ENCODE measurements at regions not wholly inside any gene's neighbourhood (a gene's known extent, or its start where the extent isn't known, plus 50 kb on each side); places are given as distances from the start of the nearest gene placed in this dataset.

GRCh38 chr2:196568506-196568905 is 71.0 kb upstream of the CCDC150 start:
- no peaks in the 10 kb centered on the region for H3F3A ChIP-seq (replicated peaks; ENCODE audit: low read depth)
- Mint-ChIP-seq H3K4me1 (no peaks in the 10 kb centered on the region), H3K27me3 (ENCODE audit: insufficient read depth, low read depth, poor library complexity) (no peaks in the 10 kb centered on the region), H3K36me3 (ENCODE audit: low read depth) (0 out of 3 replicates have a peak, but pooled peaks cover 1% of the 10 kb centered on the region), H3K27ac (no peak overlapping the region), H3K9me3 (no peaks in the 10 kb centered on the region), H3K4me3 (no peak overlapping the region)
- no peaks in the 10 kb centered on the region for H3K79me2 ChIP-seq (replicated peaks; ENCODE audit: insufficient read depth)
- H3K27ac ChIP-seq (ENCODE audit: low read depth), result no peak overlapping the region
- H3K4me1 ChIP-seq (ENCODE audit: insufficient read depth), result no peaks in the 10 kb centered on the region
- ATAC-seq, result no peak
- H4K20me1 ChIP-seq (replicated peaks; ENCODE audit: insufficient read depth), result no peaks in the 10 kb centered on the region
- no peak overlapping the region for H2AFZ ChIP-seq
- no peaks in the 10 kb centered on the region for H3K27me3 ChIP-seq (ENCODE audit: insufficient read depth)
- H3K36me3 ChIP-seq (ENCODE audit: insufficient read depth), result no peaks in the 10 kb centered on the region
- H3K4me3 ChIP-seq, result no peak overlapping the region
- no peak overlapping the region for H3K4me2 ChIP-seq
- DNase-seq (ENCODE audit: low spot score), result no peak
- no peaks in the 10 kb centered on the region for H3K9me2 ChIP-seq (ENCODE audit: insufficient read depth)
- TF ChIP-seq STAT1 (IDR thresholded peaks at IDR 0.05; ENCODE audit: unreplicated experiment) (no peak), POLR2AphosphoS5 (IDR thresholded peaks at IDR 0.05; ENCODE audit: low read depth) (no peak), NANOG (IDR thresholded peaks at IDR 0.05; ENCODE audit: borderline replicate concordance) (no peak)

GRCh38 chr2:196584903-196585302 is 54.6 kb upstream of the CCDC150 start:
- no peak overlapping the region for H2AFZ ChIP-seq
- Mint-ChIP-seq H3K27me3 (ENCODE audit: insufficient read depth, low read depth, poor library complexity) (no peaks in the 10 kb centered on the region), H3K27ac (no peak overlapping the region), H3K4me1 (no peaks in the 10 kb centered on the region), H3K36me3 (ENCODE audit: low read depth) (no peaks in the 10 kb centered on the region), H3K4me3 (no peak overlapping the region), H3K9me3 (no peaks in the 10 kb centered on the region)
- H3K4me3 ChIP-seq, result no peak overlapping the region
- H3K9me2 ChIP-seq (ENCODE audit: insufficient read depth), result peaks cover 5% of the 10 kb centered on the region; the same call in 1 of the 2 replicates
- TF ChIP-seq STAT1 (IDR thresholded peaks at IDR 0.05; ENCODE audit: unreplicated experiment), result no peak
- TF ChIP-seq POLR2AphosphoS5 (IDR thresholded peaks at IDR 0.05; ENCODE audit: low read depth), result no peak
- TF ChIP-seq, protein P1, sequence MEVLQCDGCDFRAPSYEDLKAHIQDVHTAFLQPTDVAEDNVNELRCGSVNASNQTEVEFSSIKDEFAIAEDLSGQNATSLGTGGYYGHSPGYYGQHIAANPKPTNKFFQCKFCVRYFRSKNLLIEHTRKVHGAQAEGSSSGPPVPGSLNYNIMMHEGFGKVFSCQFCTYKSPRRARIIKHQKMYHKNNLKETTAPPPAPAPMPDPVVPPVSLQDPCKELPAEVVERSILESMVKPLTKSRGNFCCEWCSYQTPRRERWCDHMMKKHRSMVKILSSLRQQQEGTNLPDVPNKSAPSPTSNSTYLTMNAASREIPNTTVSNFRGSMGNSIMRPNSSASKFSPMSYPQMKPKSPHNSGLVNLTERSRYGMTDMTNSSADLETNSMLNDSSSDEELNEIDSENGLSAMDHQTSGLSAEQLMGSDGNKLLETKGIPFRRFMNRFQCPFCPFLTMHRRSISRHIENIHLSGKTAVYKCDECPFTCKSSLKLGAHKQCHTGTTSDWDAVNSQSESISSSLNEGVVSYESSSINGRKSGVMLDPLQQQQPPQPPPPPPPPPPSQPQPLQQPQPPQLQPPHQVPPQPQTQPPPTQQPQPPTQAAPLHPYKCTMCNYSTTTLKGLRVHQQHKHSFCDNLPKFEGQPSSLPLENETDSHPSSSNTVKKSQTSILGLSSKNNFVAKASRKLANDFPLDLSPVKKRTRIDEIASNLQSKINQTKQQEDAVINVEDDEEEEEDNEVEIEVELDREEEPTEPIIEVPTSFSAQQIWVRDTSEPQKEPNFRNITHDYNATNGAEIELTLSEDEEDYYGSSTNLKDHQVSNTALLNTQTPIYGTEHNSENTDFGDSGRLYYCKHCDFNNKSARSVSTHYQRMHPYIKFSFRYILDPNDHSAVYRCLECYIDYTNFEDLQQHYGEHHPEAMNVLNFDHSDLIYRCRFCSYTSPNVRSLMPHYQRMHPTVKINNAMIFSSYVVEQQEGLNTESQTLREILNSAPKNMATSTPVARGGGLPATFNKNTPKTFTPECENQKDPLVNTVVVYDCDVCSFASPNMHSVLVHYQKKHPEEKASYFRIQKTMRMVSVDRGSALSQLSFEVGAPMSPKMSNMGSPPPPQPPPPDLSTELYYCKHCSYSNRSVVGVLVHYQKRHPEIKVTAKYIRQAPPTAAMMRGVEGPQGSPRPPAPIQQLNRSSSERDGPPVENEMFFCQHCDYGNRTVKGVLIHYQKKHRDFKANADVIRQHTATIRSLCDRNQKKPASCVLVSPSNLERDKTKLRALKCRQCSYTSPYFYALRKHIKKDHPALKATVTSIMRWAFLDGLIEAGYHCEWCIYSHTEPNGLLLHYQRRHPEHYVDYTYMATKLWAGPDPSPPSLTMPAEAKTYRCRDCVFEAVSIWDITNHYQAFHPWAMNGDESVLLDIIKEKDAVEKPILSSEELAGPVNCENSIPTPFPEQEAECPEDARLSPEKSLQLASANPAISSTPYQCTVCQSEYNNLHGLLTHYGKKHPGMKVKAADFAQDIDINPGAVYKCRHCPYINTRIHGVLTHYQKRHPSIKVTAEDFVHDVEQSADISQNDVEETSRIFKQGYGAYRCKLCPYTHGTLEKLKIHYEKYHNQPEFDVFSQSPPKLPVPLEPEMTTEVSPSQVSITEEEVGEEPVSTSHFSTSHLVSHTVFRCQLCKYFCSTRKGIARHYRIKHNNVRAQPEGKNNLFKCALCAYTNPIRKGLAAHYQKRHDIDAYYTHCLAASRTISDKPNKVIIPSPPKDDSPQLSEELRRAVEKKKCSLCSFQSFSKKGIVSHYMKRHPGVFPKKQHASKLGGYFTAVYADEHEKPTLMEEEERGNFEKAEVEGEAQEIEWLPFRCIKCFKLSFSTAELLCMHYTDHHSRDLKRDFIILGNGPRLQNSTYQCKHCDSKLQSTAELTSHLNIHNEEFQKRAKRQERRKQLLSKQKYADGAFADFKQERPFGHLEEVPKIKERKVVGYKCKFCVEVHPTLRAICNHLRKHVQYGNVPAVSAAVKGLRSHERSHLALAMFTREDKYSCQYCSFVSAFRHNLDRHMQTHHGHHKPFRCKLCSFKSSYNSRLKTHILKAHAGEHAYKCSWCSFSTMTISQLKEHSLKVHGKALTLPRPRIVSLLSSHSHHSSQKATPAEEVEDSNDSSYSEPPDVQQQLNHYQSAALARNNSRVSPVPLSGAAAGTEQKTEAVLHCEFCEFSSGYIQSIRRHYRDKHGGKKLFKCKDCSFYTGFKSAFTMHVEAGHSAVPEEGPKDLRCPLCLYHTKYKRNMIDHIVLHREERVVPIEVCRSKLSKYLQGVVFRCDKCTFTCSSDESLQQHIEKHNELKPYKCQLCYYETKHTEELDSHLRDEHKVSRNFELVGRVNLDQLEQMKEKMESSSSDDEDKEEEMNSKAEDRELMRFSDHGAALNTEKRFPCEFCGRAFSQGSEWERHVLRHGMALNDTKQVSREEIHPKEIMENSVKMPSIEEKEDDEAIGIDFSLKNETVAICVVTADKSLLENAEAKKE (CRISPR knock-in tag; IDR thresholded peaks at IDR 0.05), result no peak
- TF ChIP-seq, protein P2, sequence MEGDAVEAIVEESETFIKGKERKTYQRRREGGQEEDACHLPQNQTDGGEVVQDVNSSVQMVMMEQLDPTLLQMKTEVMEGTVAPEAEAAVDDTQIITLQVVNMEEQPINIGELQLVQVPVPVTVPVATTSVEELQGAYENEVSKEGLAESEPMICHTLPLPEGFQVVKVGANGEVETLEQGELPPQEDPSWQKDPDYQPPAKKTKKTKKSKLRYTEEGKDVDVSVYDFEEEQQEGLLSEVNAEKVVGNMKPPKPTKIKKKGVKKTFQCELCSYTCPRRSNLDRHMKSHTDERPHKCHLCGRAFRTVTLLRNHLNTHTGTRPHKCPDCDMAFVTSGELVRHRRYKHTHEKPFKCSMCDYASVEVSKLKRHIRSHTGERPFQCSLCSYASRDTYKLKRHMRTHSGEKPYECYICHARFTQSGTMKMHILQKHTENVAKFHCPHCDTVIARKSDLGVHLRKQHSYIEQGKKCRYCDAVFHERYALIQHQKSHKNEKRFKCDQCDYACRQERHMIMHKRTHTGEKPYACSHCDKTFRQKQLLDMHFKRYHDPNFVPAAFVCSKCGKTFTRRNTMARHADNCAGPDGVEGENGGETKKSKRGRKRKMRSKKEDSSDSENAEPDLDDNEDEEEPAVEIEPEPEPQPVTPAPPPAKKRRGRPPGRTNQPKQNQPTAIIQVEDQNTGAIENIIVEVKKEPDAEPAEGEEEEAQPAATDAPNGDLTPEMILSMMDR (conservative IDR thresholded peaks at IDR 0.05; ENCODE audit: low read depth in 2 of 2), result no peak
- no peak for TF ChIP-seq ZNF114 (CRISPR knock-in tag; IDR thresholded peaks at IDR 0.05)
- TF ChIP-seq ZNF331 (CRISPR knock-in tag; IDR thresholded peaks at IDR 0.05; ENCODE audit: low read depth), result no peak
- no peak for TF ChIP-seq EZH2phosphoT487 (IDR thresholded peaks at IDR 0.05; ENCODE audit: unreplicated experiment)
- no peak for TF ChIP-seq NANOG (IDR thresholded peaks at IDR 0.05; ENCODE audit: borderline replicate concordance)
- TF ChIP-seq CREB1 (CRISPR knock-in tag; IDR thresholded peaks at IDR 0.05; ENCODE audit: low read depth), result no peak
- no peak for TF ChIP-seq EZH2 (IDR thresholded peaks at IDR 0.05; ENCODE audit: low read depth, unreplicated experiment)
- TF ChIP-seq, protein P3, sequence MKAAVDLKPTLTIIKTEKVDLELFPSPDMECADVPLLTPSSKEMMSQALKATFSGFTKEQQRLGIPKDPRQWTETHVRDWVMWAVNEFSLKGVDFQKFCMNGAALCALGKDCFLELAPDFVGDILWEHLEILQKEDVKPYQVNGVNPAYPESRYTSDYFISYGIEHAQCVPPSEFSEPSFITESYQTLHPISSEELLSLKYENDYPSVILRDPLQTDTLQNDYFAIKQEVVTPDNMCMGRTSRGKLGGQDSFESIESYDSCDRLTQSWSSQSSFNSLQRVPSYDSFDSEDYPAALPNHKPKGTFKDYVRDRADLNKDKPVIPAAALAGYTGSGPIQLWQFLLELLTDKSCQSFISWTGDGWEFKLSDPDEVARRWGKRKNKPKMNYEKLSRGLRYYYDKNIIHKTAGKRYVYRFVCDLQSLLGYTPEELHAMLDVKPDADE (IDR thresholded peaks at IDR 0.05), result no peak
- no peak for TF ChIP-seq JUNB (IDR thresholded peaks at IDR 0.05; ENCODE audit: unreplicated experiment)
- no peak overlapping the region for H3K27ac ChIP-seq (ENCODE audit: low read depth)
- H3K36me3 ChIP-seq (ENCODE audit: insufficient read depth), result no peaks in the 10 kb centered on the region
- H3K79me2 ChIP-seq (replicated peaks; ENCODE audit: insufficient read depth), result no peaks in the 10 kb centered on the region
- ATAC-seq, result no peak
- no peak overlapping the region for H3K4me2 ChIP-seq
- no peaks in the 10 kb centered on the region for H4K20me1 ChIP-seq (replicated peaks; ENCODE audit: insufficient read depth)
- H3K27me3 ChIP-seq (ENCODE audit: insufficient read depth), result no peaks in the 10 kb centered on the region
- no peaks in the 10 kb centered on the region for H3F3A ChIP-seq (replicated peaks; ENCODE audit: low read depth)
- no peak for DNase-seq (ENCODE audit: low spot score)
- no peaks in the 10 kb centered on the region for H3K4me1 ChIP-seq (ENCODE audit: insufficient read depth)

Measured in GM23338 (cell line).